ENCODE measurements at regions not wholly inside any gene's neighbourhood (a gene's known extent, or its start where the extent isn't known, plus 50 kb on each side); places are given as distances from the start of the nearest gene placed in this dataset.

DNA sequence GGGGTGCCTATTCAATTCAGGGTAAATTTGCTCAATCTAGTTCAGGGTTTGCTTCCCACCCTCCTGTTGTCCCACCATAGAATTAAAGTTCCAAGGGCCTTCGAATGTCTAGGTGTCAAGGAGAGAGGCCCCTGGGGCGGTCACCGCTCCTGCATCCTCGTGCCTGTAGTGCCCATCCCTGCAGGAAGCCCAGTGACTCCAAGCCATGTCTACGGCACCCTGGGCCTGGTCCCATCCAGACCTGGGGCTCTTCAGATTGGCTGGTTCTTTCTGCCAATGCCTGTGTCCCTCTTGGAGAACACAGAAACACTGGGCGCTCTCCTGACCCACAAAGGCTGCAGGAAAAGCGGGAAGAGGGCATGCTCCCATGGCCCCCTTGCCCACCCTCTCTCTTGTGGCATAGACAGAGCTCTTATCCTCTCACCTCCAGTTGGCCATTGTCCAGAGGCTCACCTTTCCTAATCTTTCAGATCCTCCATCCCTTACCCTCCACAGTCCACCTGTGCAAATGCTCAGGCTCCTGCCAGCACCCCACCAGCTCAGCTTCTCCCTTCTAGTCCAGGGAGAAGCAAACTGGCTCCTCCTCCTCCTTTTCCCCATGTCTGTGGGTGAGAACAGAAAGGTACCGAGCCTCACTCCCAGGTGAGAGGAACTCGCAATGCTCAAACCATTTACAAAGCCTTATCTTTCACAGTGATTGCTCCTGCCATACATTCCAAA is 253.0 kb upstream of the IRX2 start:
- no peak for DNase-seq

DNA sequence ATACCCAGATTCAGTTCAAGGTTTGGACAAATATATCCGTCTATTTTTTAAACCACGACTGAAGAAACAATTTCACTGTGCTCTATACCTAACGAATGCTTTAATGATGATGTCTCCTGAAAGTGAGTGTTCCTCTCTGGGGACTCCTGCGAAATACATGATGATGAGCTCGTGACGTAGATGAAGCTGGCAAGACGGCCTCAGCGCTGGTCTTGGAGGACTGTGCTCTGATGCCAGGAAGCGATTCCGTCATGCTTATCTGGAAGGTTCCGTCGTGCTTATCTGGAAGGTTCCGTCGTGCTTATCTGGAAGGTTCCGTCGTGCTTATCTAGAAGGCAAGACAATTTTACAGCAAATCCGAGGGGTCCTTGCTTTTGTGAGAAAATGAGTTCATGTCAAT is 250.8 kb upstream of the IRX2 start:
- no peak for DNase-seq

DNA sequence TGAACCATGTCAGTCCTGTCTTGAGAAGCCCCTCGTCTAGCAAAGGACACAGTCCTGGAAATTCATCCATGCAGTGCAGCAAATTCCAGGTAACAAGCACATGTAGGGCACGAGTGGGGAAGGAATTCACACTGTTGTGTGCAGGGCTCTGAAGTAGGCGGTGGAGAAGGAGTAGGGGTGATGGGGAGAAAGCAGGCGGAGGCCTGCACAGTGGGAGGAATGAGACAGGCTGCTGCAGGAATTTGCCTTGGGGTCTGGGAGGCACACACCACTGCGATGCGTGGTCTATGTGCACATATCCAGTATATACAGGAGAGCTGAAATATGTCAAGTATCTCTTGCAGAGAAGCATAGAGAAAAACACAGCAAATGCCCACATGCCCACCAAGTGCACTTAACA is 249.2 kb upstream of the IRX2 start:
- DNase-seq = no peak

DNA sequence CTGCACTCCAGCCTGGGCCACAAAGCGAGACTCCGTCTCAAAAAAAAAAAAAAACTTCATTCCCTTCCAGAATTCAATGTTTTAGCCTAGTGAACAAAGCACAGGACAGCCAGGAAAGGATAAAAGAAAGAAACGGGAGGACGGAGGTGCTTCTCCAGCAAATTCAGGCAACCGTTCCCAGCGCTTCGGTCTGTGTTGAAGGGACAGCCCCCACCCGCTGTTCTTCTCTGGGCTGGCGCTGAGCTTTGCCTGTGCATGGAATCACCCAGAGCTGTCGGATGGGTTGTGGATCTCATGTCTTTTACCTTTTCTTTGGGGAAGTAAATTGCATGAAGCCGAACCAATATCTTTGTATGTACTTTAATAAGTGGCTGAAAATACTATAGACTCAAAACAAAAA is 248.4 kb upstream of the IRX2 start:
- no peak for DNase-seq

DNA sequence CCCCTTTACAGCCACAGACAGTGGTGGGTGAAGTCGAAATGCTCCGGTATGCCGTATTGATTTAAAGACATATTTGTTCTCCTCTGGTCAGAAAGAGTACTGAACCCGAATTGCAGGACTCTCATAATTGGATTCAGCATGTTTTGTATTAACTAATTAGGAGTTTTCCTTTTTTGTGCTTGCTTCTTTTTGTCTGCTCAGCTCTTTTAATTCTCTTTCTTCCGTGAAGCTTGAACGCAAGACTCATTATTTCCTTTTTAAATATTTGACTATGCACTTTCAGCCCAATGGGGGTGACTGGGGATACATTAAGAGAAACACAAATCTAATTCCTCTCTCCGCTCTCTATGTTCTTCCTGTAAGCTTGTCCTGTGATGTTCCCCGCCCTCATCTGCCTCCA is 246.6 kb upstream of the IRX2 start:
- no peak for DNase-seq

DNA sequence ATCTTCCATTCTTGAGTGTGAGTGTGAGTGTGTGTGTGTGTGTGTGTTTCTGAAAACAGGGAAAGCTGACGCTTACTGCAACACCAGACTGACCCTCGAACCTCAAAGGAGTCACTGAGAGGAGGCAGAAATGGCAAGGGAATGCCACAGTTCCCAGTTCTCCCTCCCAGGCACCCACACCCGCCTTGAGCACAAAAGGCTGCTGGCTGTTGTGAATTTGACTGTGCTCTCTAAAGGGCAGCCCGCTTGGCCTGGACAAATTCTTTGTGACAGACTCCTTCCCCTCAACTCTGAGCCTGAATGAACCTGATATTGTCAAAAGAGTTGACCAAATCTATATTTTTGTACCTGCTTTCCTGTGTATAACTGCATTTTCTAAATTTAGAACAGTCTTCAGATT is 245.7 kb upstream of the IRX2 start:
- no peak for DNase-seq

DNA sequence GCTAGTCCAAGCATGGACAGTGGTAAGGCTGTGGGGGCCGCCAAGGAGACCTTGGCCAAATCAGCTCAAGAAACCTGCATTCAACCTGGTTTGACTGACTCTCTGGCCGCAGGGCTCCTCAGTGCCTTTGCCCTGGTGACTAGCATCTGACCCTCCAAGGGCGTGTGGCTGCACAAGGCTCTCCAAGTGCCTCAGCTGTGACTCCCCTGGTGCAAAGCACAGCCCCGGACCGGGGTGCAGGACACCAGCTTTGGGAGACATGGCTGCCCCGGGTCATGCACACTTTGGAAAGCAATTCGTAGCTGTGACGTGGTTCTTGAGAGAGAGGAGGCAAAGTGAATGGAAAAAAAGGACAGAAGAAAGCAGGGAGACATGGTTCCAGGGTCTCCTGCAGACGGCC is 245.2 kb upstream of the IRX2 start:
- no peak for DNase-seq

DNA sequence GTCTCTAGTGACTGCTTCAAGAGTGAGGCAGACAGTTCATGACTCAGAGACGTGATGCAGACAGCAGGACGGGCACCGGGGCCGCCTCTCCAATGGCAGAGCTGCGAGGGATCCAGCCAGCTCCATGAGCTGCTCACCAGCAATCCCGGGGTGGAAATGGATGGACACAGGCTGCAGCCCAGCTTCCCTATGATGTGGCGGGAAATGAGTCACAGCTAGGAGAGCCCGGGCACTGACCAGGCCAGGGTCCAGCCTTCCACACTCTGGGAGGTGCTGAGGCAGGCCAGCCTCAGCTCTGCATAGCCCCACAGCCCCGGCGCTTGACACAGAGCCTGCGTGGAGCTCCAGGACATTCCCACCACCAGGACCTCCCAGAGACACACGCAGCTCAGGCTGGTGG is 244.8 kb upstream of the IRX2 start:
- DNase-seq = no peak

DNA sequence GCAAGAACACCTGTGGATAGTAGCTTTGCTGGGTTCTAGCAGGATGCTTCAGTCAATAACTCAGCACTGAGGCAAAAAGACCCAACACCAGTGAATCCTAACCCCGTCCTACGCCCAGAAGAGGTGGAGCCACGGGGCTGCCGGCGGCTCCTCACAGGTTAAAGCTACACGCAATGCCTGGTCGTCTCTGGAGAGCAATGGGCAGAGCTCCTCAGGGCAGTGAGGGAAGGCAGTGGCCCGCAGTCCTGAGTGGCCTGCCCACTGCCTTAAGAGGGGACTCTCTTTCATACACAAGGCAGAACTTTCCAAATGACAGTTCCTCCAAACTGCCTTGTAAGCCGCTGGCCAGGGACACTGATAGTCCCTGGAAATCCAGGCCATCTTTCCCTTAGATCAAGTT is 244.2 kb upstream of the IRX2 start:
- no peak for DNase-seq

DNA sequence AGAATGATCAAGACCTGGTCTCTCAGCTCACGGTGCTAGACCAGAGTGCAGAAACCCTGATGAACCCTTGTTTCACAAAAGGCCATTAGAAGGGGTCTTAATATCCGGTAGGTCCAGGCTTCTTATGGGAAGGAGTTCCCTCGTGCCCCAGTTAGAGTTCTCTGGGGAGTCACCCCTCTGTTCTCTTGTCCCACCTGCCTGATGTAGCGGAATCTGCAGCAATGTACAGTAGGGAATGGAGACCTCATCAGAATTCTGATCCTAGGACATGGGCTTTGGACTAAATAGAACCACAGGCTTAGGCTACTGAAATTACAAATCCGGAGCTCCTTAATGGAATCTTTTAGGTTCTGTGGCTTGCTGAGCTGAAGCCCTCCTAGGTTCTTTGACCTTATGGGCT is 243.6 kb upstream of the IRX2 start:
- no peak for DNase-seq

DNA sequence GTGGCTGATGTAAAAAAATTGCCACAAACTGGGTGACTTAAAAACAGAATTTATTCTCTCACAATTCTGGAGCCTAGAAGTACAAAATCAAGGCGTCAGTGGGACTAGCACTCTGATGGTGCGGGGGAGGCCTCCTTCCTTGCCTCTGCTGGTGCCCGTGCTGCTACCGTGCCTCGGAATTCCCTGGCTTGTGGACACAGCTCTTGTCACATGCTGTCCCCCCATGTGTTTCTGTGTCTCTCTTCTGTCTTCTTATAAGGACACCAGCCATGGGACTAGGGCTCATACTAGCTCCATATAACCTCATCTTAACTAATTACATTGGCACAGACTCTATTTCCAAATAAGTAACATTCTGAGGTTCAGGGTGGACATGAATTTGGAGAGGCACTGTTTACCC is 242.3 kb upstream of the IRX2 start:
- no peak for DNase-seq

DNA sequence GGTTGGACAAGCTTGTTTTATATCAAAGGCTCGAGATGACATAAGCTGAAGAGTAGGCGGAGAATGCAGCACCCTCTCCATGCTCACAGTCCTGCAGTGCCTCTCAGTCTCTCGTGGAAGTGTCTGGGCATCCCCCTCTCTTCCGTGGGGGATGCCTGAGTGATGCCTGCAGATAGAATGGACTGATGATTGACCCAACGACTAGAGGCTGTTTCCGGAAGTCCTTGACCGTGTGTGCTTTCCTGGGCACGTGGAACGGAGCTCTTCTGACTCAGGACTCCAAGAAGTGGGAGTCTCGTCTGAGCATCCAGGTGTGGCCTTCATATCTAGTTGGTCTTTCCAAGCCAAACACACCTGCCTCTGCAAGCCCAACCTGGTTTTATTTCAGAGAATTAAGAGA is 241.8 kb upstream of the IRX2 start:
- DNase-seq = no peak

DNA sequence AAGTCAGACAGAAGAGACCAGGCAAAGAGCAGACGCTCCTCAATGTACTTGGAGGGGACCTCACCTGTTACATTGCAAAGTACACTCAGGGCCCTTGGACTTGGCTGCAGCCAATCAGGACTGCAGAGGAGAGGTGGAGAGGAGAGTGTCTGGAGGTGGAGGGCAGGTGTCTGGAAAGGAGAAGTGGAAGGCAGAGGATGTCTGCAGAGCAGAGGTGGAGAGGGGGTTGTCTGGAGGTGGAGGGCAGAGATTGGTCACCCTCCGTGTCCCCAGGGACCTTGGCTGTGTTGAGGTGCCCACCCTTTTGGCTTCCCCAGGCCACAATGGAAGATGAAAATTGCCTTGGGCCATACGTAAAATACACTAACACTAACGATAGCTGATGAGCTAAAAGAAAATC is 241.3 kb upstream of the IRX2 start:
- no peak for DNase-seq

DNA sequence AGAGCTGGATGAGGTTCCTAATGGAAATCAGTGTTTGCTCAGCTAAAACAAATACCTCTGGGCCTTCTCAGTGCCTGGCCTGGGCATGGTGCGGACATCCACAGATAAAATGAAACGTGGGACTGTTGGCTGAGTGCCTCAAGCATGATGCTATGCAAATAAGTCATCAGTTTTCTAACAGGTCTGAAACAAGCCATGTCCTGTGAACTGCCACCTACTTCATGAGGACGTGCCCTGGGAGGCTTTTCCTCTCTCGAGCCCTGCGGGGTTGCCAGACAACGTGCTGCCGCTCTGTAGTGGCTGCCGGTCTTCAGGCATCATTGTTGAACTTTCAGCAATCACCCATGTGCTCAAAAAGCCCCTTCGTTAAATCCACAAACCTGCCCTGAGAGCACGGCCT is 240.4 kb upstream of the IRX2 start:
- no peak for DNase-seq

DNA sequence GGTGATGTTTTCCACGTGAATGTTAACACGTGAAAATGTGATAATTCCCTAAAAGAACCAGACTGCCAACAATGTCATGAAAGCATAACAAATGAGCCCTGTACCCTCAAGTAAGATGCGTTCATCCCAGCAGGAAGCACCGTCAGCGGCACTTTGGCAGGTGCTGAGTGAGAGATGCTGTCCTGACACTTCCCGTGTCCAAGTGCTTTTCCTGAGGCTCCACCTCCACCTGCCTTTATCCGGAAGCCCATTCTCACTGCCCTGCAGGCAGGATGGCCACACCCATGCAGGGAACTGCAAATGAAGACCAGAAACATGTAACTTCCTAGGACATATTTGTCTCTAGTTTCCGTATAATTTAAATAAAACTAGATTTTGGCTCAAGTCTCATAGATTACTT is 238.0 kb upstream of the IRX2 start:
- DNase-seq = no peak

DNA sequence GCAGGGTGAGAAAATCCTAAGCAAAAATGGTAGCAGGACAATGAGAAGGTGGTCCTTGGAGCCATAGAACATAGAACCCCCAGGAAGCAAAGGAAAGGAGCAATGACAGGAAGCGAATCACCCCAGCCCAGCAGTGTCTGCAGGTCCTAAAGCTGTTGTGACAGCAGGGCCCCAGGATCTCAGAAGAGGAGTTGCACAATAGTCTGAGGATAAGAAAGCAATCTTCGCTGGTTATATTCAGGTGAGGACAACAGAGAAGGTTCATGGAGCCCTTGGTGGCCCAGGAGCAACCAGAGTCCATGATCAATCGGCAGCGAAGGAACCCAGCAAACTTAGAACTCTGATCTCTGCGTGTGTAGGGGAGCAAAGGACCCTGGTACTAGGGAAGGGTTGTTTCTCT is 234.8 kb upstream of the IRX2 start:
- no peak for DNase-seq

DNA sequence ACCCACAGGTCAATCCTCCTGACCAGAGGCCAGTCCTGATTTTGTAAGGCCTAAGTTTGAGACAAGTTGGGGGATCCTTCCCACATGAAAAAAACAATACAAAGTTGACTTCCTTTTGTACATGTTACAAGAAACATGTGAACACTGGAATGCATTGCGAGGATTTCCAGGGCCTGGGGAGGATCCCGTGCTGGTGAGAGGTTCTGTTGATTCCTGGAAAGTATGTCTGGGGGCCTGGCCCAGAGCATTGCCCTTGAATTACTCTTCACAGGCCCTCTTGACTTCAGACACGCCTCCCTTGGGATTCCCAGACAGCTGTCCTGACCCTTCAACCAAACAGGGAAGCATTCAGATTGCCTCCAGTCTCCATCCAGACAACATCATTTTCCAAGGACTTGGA is 234.2 kb upstream of the IRX2 start:
- no peak for DNase-seq

DNA sequence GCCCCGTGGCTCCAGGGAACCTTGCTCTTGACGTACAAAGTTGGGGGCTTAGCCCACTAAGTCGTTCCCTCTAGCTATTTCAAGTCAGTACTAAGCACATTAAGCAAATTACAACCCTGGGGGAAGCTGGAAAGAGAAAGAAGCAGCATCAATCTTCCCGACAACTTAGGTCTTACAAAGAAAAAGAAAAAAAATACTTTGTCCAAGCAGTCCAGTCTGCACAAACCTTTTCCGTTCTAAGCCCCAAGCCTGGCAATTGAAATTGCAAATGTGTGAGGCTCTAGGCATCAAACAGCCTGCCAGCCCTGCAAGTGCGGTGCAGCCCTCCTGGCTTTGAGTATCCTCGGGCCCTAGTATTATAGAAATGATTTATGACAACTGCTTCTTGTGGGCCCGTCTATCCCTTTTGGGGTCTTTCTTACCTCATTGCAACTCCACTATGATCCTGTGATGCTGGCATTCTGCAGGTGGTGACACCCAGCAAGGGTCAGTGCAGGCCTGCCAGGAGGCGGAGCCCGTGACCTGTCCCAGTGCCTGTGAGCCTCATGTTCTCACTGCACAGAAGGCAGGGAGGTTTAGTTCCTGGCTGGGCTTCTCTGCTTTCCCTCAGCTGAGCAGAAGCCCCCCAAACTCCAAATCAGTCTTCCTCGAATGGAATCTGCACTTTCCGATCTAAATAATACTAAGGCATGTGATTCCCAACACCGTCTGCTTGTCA is 232.3 kb upstream of the IRX2 start:
- no peak for DNase-seq

DNA sequence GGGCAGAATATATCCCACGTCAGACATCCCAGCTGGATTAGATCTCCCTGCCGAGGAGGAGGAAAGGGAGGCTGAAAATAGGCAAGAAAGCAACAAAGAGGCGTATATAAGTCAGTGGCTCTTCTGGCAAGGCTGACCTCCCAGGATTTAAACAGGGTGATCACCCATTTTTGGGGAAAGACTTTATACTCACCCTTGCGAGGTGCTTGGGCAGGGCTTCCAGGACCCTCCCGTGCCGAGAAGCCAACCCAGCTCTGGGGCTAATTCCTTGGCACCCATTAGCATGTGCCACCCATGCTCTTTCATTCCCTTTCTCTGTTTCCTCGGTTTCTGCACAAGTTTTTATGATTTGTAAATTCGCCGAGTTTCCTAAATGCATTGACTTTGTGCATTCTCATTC is 230.2 kb upstream of the IRX2 start:
- DNase-seq = no peak

DNA sequence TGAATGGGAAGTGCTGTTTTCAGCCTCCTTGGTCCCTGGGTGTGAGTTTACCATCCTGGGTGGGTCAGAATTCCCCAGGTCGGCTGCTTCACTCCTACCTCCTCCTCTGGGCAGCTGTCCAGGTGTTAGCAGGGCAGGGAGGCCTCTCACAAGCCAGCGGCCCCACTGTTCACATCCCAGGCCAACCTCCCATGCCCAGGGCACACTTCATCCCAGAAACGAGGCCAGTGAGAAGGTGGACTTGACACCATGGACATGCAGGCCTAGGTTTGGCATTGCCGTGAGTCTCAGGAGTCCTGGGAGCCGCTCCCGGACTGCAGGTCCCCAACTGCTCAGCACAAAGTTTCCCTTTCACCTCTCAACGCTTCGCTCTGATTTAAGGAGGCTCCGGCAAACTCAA is 229.6 kb upstream of the IRX2 start:
- DNase-seq = no peak

DNA sequence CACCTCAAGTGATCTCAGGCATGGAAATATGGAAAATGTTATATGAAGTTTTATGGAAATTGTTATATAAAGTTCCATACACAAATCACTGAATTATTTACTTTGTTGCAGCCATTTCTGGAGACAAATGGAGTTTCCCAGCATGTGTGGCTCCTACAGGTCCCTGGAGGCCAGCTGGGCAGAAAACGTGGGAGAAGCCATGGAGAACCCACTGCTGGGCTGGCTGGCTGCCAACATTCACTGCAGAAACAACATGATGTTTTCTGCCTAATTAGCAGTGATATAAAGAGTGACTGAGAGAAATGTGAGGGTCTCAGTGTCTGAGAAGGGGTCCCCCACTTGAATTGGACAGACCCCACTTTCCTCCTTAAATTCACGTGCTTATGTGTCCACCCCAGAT is 208.8 kb upstream of the IRX2 start:
- no peak for DNase-seq

DNA sequence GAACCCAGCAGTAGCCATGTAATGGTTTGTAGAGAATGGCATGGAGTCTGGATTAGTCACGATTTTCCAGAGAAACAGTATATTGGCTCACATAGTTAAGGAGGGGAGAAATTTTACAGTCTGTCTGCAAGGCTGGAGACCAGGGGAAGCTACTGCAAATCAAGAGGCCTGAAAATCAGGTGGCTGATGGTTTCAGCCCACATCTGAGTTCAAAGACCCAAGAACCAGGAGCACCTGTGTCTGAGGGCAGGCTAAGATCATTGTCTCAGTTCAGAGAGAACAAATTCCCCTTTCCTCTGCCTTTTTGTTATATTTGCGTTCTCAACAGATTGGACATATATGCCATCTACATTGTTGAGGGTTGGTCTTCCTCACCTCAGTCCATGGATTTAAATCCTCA is 207.5 kb upstream of the IRX2 start:
- DNase-seq = no peak

DNA sequence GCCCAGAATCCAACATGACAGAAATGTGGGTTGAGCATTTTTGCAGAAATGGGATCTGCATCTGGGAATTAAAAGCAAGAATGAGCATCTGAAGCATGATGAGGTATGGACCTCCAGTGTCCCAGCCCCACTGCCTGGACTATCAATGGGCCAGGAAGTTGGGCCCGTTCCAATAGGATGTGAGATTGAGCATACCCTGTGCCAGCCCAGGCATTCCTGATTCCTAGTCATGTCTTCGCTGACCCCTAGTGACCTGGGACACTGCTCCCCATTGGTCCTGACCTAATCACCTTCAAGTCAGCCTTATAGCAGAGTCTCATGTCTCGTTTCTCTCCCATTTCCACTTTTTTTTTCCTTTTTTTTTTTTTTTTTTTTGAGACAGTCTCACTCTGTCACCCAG is 197.4 kb upstream of the IRX2 start:
- DNase-seq = no peak

DNA sequence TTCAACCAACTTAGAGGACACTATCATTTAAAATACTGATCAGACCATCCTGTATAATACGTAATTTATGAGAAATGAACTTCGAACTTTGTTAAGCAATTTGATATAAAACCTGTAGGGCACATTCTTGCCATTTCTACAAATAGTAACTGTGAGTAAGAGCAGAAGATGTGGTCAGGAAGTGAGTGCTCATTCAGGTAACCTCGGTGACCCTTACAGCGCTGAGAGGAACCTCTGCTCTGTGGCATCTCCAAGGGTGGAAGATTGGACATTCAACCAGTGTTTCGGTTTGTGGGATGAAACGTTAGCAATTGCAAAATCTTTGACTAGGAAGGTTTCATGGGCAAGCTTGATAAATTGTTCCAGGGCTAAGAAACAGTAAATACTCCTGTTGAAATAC is 194.8 kb upstream of the IRX2 start:
- DNase-seq = no peak

DNA sequence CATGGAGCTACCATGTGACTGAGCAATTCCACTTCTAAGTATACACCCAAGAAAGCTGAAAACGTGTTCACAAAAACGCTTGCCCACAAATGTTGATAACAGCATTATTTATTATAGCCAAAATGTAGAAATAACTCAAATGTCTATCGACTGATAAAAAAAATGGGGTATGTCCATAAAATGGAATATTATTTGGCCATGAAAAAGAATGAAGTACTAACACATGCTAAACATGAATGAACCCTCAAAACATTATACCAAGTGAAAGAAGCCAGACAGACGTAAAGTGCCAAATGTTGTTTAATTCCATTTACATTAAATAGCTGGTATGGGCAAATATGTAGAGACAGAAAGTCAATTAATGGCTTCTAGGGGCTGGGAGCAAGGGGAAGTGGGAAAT is 184.9 kb upstream of the IRX2 start:
- DNase-seq = no peak
